WTC11 (cell line): ENCODE measurements at regions not wholly inside any gene's neighbourhood (a gene's known extent, or its start where the extent isn't known, plus 50 kb on each side); places are given as distances from the start of the nearest gene placed in this dataset.

Source experiments
- ATAC-seq: fragments of 200-7000 bp; cut with Tn5 transposase; 2 replicates; pipeline ENCODE4 v1.10.0; 2021; ENCODE audit warnings: mild to moderate bottlenecking, moderate library complexity
- CTCF ChIA-PET: fragments of 300-600 bp; sonication (Branson Sonifier 250); formaldehyde crosslinking; loops from one replicate; lab custom pipeline; 2021; ENCODE audit warnings: antibody characterized with exemption; lab: Charles Lee
- POLR2A ChIA-PET: fragments of 350-600 bp; sonication (Branson Sonifier 250); formaldehyde crosslinking; loops from one replicate; lab custom pipeline; 2021; ENCODE audit warnings: antibody characterized with exemption; lab: Charles Lee
- DNase-seq: peaks from one replicate; pipeline ENCODE4 v3.0.0; 2021; ENCODE audit warnings: low spot score
- H3K27ac Mint-ChIP-seq: 2 replicates; pipeline ENCODE4 v1.8.0; 2021; ENCODE audit warnings: mixed read lengths
- H3K27me3 Mint-ChIP-seq: 2 replicates; pipeline ENCODE4 v1.8.0; 2021; ENCODE audit warnings: low read depth, mild to moderate bottlenecking, moderate library complexity, mixed read lengths
- H3K36me3 Mint-ChIP-seq: 2 replicates; pipeline ENCODE4 v1.8.0; 2021; ENCODE audit warnings: mixed read lengths
- H3K4me1 Mint-ChIP-seq: 2 replicates; pipeline ENCODE4 v1.8.0; 2022; ENCODE audit warnings: mixed read lengths
- H3K4me3 Mint-ChIP-seq: 2 replicates; pipeline ENCODE4 v1.8.0; 2021; ENCODE audit warnings: mild to moderate bottlenecking, moderate library complexity, mixed read lengths
- H3K9me3 Mint-ChIP-seq: 2 replicates; pipeline ENCODE4 v1.8.0; 2021; ENCODE audit warnings: mixed read lengths
- ATF1 ChIP-seq: sonication (generic); formaldehyde crosslinking; IDR thresholded peaks from 2 replicates; pipeline ENCODE4 v1.8.1; 2023; ENCODE audit warnings: mild to moderate bottlenecking, moderate library complexity, missing genetic modification reagents
- E2F5 ChIP-seq: sonication (generic); formaldehyde crosslinking; IDR thresholded peaks from 2 replicates; pipeline ENCODE4 v1.8.1; 2022; ENCODE audit warnings: mild to moderate bottlenecking, moderate library complexity, missing genetic modification reagents
- ETV6 ChIP-seq: sonication (generic); formaldehyde crosslinking; IDR thresholded peaks from 2 replicates; pipeline ENCODE4 v1.8.1; 2022; ENCODE audit warnings: mild to moderate bottlenecking, missing genetic modification reagents
- FOXP1 ChIP-seq: sonication (generic); formaldehyde crosslinking; IDR thresholded peaks from 2 replicates; pipeline ENCODE4 v1.8.0; 2022; ENCODE audit warnings: missing genetic modification reagents, mild to moderate bottlenecking, moderate library complexity, borderline replicate concordance
- IRF2 ChIP-seq: sonication (generic); formaldehyde crosslinking; IDR thresholded peaks from 2 replicates; pipeline ENCODE4 v1.8.0; 2022; ENCODE audit warnings: low read depth, missing genetic modification reagents, borderline replicate concordance
- NR3C1 ChIP-seq: sonication (generic); formaldehyde crosslinking; conservative IDR thresholded peaks from 2 replicates; pipeline ENCODE4 v1.8.1; 2023; ENCODE audit warnings: low read depth, mild to moderate bottlenecking, missing genetic modification reagents
- RORB ChIP-seq: fragments of 250-450 bp; sonication (Bioruptor Pico); IDR thresholded peaks from 2 replicates; pipeline ENCODE4 v1.9.0; 2021; ENCODE audit warnings: mild to moderate bottlenecking
- ZMAT4 ChIP-seq: fragments of 250-450 bp; sonication (Bioruptor Pico); IDR thresholded peaks from 2 replicates; pipeline ENCODE4 v1.9.0; 2021; ENCODE audit warnings: mild to moderate bottlenecking
- ZNF416 ChIP-seq: fragments of 250-450 bp; sonication (Bioruptor Pico); IDR thresholded peaks from 2 replicates; pipeline ENCODE4 v1.9.0; 2021; ENCODE audit warnings: mild to moderate bottlenecking, inconsistent platforms
- ZNF512 ChIP-seq: sonication (generic); formaldehyde crosslinking; IDR thresholded peaks from 2 replicates; pipeline ENCODE4 v1.8.1; 2022; ENCODE audit warnings: missing genetic modification reagents, borderline replicate concordance
- TF ChIP-seq, protein P1 (sequence below): sonication (generic); formaldehyde crosslinking; conservative IDR thresholded peaks from 2 replicates; pipeline ENCODE4 v1.8.1; 2022; ENCODE audit warnings: mild to moderate bottlenecking, missing genetic modification reagents
- TF ChIP-seq, protein P2 (sequence below): sonication (generic); formaldehyde crosslinking; IDR thresholded peaks from 2 replicates; pipeline ENCODE4 v1.8.0; 2023; ENCODE audit warnings: mild to moderate bottlenecking, missing genetic modification reagents
- TF ChIP-seq, protein P3 (sequence below): sonication (generic); formaldehyde crosslinking; IDR thresholded peaks from 2 replicates; pipeline ENCODE4 v1.8.0; 2022; ENCODE audit warnings: mild to moderate bottlenecking, missing genetic modification reagents
- TF ChIP-seq, protein P4 (sequence below): sonication (generic); formaldehyde crosslinking; IDR thresholded peaks from 2 replicates; pipeline ENCODE4 v1.8.1; 2022; ENCODE audit warnings: low read depth, mild to moderate bottlenecking, moderate library complexity, missing genetic modification reagents, borderline replicate concordance
- TF ChIP-seq, protein P5 (sequence below): fragments of 250-450 bp; sonication (Bioruptor Pico); IDR thresholded peaks from 2 replicates; pipeline ENCODE4 v1.9.0; 2021; ENCODE audit warnings: mild to moderate bottlenecking

DNA sequence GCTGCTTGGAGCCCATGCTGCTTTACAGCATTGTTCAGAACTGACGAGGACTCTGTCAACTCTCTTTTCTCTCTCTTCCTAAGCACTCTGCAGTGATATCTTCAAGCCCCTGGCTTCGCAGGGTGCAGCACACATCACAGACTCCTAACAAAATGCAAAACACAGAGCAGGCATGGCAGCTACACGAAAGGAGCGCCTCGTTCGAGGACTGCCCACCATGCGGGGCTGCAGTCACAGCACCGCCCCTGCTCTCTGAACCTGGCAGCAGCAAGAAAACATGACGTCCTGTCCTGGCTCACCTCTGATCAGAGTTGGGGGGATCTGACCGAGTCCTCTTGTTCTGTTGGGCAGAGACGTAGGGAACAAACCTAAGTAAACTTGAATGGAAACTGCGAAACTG is 281.7 kb downstream of the CDH26 start:
- Mint-ChIP-seq H3K36me3 (no peaks in the 10 kb centered on the region; the same call in none of the 2 replicates), H3K27me3 (peaks cover 82% of the 10 kb centered on the region), H3K27ac (no peak overlapping the region), H3K9me3 (0 out of 2 replicates have a peak, but pooled peaks cover 3% of the 10 kb centered on the region), H3K4me3 (no peak overlapping the region), H3K4me1 (peaks cover 4% of the 10 kb centered on the region)
- ATAC-seq (no peak), DNase-seq (no peak)
- ChIA-PET CTCF (no interaction called here), POLR2A (no interaction called here)
- TF ChIP-seq RORB: no peak
- TF ChIP-seq, protein P1, sequence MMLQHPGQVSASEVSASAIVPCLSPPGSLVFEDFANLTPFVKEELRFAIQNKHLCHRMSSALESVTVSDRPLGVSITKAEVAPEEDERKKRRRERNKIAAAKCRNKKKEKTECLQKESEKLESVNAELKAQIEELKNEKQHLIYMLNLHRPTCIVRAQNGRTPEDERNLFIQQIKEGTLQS (CRISPR knock-in tag): no peak
- TF ChIP-seq ZNF416 (CRISPR knock-in tag): no peak
- no peak for TF ChIP-seq NR3C1 (CRISPR knock-in tag)
- TF ChIP-seq, protein P2, sequence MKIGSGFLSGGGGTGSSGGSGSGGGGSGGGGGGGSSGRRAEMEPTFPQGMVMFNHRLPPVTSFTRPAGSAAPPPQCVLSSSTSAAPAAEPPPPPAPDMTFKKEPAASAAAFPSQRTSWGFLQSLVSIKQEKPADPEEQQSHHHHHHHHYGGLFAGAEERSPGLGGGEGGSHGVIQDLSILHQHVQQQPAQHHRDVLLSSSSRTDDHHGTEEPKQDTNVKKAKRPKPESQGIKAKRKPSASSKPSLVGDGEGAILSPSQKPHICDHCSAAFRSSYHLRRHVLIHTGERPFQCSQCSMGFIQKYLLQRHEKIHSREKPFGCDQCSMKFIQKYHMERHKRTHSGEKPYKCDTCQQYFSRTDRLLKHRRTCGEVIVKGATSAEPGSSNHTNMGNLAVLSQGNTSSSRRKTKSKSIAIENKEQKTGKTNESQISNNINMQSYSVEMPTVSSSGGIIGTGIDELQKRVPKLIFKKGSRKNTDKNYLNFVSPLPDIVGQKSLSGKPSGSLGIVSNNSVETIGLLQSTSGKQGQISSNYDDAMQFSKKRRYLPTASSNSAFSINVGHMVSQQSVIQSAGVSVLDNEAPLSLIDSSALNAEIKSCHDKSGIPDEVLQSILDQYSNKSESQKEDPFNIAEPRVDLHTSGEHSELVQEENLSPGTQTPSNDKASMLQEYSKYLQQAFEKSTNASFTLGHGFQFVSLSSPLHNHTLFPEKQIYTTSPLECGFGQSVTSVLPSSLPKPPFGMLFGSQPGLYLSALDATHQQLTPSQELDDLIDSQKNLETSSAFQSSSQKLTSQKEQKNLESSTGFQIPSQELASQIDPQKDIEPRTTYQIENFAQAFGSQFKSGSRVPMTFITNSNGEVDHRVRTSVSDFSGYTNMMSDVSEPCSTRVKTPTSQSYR (CRISPR knock-in tag): no peak
- TF ChIP-seq, protein P3, sequence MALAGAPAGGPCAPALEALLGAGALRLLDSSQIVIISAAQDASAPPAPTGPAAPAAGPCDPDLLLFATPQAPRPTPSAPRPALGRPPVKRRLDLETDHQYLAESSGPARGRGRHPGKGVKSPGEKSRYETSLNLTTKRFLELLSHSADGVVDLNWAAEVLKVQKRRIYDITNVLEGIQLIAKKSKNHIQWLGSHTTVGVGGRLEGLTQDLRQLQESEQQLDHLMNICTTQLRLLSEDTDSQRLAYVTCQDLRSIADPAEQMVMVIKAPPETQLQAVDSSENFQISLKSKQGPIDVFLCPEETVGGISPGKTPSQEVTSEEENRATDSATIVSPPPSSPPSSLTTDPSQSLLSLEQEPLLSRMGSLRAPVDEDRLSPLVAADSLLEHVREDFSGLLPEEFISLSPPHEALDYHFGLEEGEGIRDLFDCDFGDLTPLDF (CRISPR knock-in tag): no peak
- TF ChIP-seq E2F5 (CRISPR knock-in tag): no peak
- TF ChIP-seq, protein P4, sequence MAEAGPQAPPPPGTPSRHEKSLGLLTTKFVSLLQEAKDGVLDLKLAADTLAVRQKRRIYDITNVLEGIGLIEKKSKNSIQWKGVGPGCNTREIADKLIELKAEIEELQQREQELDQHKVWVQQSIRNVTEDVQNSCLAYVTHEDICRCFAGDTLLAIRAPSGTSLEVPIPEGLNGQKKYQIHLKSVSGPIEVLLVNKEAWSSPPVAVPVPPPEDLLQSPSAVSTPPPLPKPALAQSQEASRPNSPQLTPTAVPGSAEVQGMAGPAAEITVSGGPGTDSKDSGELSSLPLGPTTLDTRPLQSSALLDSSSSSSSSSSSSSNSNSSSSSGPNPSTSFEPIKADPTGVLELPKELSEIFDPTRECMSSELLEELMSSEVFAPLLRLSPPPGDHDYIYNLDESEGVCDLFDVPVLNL (CRISPR knock-in tag): no peak

DNA sequence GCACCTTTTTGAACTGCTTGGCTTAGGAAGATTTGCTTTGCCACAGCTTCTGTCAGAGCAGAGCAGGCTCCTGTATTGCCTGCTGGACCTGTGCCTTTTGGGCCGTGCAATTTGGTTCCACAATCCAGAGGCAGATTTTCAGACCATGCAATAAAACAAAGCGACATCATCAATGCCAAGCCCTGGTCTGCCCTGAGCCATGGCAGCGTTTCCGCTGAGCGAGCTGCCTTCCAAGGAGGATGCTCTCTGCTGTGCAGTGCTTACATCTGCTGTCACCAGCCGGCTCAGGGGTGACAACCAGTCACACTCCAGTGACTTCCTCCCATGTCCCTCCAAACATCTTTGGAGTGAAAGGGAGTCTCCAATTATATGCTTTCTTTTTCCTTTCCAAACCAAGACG is 282.2 kb downstream of the CDH26 start:
- TF ChIP-seq ZNF512 (CRISPR knock-in tag) (no peak), ETV6 (CRISPR knock-in tag) (no peak), ZMAT4 (CRISPR knock-in tag) (no peak), ATF1 (no peak), FOXP1 (CRISPR knock-in tag) (no peak), IRF2 (no peak)
- TF ChIP-seq, protein P5, sequence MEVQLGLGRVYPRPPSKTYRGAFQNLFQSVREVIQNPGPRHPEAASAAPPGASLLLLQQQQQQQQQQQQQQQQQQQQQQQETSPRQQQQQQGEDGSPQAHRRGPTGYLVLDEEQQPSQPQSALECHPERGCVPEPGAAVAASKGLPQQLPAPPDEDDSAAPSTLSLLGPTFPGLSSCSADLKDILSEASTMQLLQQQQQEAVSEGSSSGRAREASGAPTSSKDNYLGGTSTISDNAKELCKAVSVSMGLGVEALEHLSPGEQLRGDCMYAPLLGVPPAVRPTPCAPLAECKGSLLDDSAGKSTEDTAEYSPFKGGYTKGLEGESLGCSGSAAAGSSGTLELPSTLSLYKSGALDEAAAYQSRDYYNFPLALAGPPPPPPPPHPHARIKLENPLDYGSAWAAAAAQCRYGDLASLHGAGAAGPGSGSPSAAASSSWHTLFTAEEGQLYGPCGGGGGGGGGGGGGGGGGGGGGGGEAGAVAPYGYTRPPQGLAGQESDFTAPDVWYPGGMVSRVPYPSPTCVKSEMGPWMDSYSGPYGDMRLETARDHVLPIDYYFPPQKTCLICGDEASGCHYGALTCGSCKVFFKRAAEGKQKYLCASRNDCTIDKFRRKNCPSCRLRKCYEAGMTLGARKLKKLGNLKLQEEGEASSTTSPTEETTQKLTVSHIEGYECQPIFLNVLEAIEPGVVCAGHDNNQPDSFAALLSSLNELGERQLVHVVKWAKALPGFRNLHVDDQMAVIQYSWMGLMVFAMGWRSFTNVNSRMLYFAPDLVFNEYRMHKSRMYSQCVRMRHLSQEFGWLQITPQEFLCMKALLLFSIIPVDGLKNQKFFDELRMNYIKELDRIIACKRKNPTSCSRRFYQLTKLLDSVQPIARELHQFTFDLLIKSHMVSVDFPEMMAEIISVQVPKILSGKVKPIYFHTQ (CRISPR knock-in tag): no peak
- TF ChIP-seq, all 79 proteins: peak for 0
- H3K9me3 Mint-ChIP-seq: 0 out of 2 replicates have a peak, but pooled peaks cover 3% of the 10 kb centered on the region
- no peak overlapping the region for H3K27ac Mint-ChIP-seq
- POLR2A ChIA-PET: no interaction called here
- CTCF ChIA-PET: no interaction called here
- no peak overlapping the region for H3K4me3 Mint-ChIP-seq
- H3K27me3 Mint-ChIP-seq: peaks cover 80% of the 10 kb centered on the region
- DNase-seq (no peak), ATAC-seq (no peak)
- no peaks in the 10 kb centered on the region; the same call in none of the 2 replicates for H3K36me3 Mint-ChIP-seq
- H3K4me1 Mint-ChIP-seq: peaks cover 4% of the 10 kb centered on the region
